Effector memory CD8-positive, alpha-beta T cell (primary cell): ENCODE measurements at regions not wholly inside any gene's neighbourhood (a gene's known extent, or its start where the extent isn't known, plus 50 kb on each side); places are given as distances from the start of the nearest gene placed in this dataset.

Source experiments
- ATAC-seq: fragments of 150-1000 bp; cut with Tn5 transposase; replicated peaks from 2 replicates; pipeline ENCODE4 v1.10.0; 2021; ENCODE audit warnings: mild to moderate bottlenecking, moderate library complexity
- DNase-seq, 3 experiments: peaks; one replicate each; pipeline ENCODE4 v3.0.0; 2021
- H3K27ac Mint-ChIP-seq, 2 donors: one replicate each; pipeline ENCODE4 v1.8.0; 2022; ENCODE audit warnings: mild to moderate bottlenecking in 2 of 2, mixed read lengths in 2 of 2, moderate library complexity in 2 of 2
- H3K27me3 Mint-ChIP-seq, 2 donors: one replicate each; pipeline ENCODE4 v1.8.0; 2022; ENCODE audit warnings: mixed read lengths in 2 of 2
- H3K36me3 Mint-ChIP-seq: one replicate; pipeline ENCODE4 v1.8.0; 2022; ENCODE audit warnings: mild to moderate bottlenecking, moderate library complexity, mixed read lengths; ENCODE audit not compliant: insufficient read depth
- H3K4me1 Mint-ChIP-seq, 2 donors: one replicate each; pipeline ENCODE4 v1.8.0; 2022; ENCODE audit warnings: low read depth in 2 of 2, mixed read lengths in 2 of 2
- H3K4me3 Mint-ChIP-seq, 2 donors: one replicate each; pipeline ENCODE4 v1.8.0; 2022; ENCODE audit warnings: mild to moderate bottlenecking in 2 of 2, mixed read lengths in 2 of 2, moderate library complexity in 2 of 2
- H3K9me3 Mint-ChIP-seq, 2 donors: one replicate each; pipeline ENCODE4 v1.8.0; 2022; ENCODE audit warnings: mixed read lengths in 2 of 2

- no peak for ATAC-seq
- Mint-ChIP-seq H3K4me1 (no peaks in the 10 kb centered on the region), H3K9me3 (no peaks in the 10 kb centered on the region), H3K4me3 (no peak overlapping the region), H3K36me3 (no peaks in the 10 kb centered on the region), H3K27me3 (peaks cover 59 to 72% of the 10 kb centered on the region in 2 donors), H3K27ac (no peak overlapping the region)
- DNase-seq: no peak
Observed at GRCh38 chr1:113279776-113280391, 110.4 kb upstream of the MAGI3 start.

GRCh38 chr1:113280581-113280980 is 109.7 kb upstream of the MAGI3 start:
- Mint-ChIP-seq H3K4me1 (no peaks in the 10 kb centered on the region), H3K27me3 (peaks cover 52 to 65% of the 10 kb centered on the region in 2 donors)
- no peak for ATAC-seq

GRCh38 chr1:113281550-113281949 is 108.8 kb upstream of the MAGI3 start:
- H3K4me1 Mint-ChIP-seq: no peaks in the 10 kb centered on the region
- peaks cover 52 to 60% of the 10 kb centered on the region in 2 donors for H3K27me3 Mint-ChIP-seq
- H3K36me3 Mint-ChIP-seq: no peaks in the 10 kb centered on the region
- no peaks in the 10 kb centered on the region for H3K9me3 Mint-ChIP-seq
- no peak overlapping the region for H3K4me3 Mint-ChIP-seq
- DNase-seq: no peak
- no peak for ATAC-seq
- no peak overlapping the region for H3K27ac Mint-ChIP-seq

More at GRCh38 chr1:113280581-113280980, 109.7 kb upstream of the MAGI3 start:
- no peaks in the 10 kb centered on the region for H3K36me3 Mint-ChIP-seq
- no peak overlapping the region for H3K27ac Mint-ChIP-seq
- H3K9me3 Mint-ChIP-seq: no peaks in the 10 kb centered on the region
- H3K4me3 Mint-ChIP-seq: no peak overlapping the region
- DNase-seq: no peak

GRCh38 chr1:113282008-113282892 is 108.1 kb upstream of the MAGI3 start:
- Mint-ChIP-seq H3K4me3 (no peak overlapping the region), H3K27me3 (peaks cover 46 to 53% of the 10 kb centered on the region in 2 donors), H3K9me3 (no peaks in the 10 kb centered on the region), H3K4me1 (no peaks in the 10 kb centered on the region), H3K36me3 (no peaks in the 10 kb centered on the region), H3K27ac (no peak overlapping the region)
- DNase-seq (no peak), ATAC-seq (no peak)

GRCh38 chr1:113282893-113283285 is 107.4 kb upstream of the MAGI3 start:
- H3K4me1 Mint-ChIP-seq: no peaks in the 10 kb centered on the region
- no peaks in the 10 kb centered on the region for H3K9me3 Mint-ChIP-seq
- H3K27me3 Mint-ChIP-seq: peaks cover 44 to 47% of the 10 kb centered on the region in 2 donors
- DNase-seq (no peak), ATAC-seq (no peak)
- H3K4me3 Mint-ChIP-seq: no peak overlapping the region
- no peak overlapping the region for H3K27ac Mint-ChIP-seq
- H3K36me3 Mint-ChIP-seq: no peaks in the 10 kb centered on the region

GRCh38 chr1:113283914-113284313 is 106.4 kb upstream of the MAGI3 start:
- no peaks in the 10 kb centered on the region for H3K9me3 Mint-ChIP-seq
- no peaks in the 10 kb centered on the region for H3K36me3 Mint-ChIP-seq
- ATAC-seq: no peak
- H3K4me3 Mint-ChIP-seq: no peak overlapping the region
- no peak overlapping the region for H3K27ac Mint-ChIP-seq
- H3K4me1 Mint-ChIP-seq: no peaks in the 10 kb centered on the region
- H3K27me3 Mint-ChIP-seq: peaks cover 37 to 38% of the 10 kb centered on the region in 2 donors
- no peak for DNase-seq

- DNase-seq: no peak
- peaks cover 30 to 39% of the 10 kb centered on the region in 2 donors for H3K27me3 Mint-ChIP-seq
- no peak for ATAC-seq
- H3K9me3 Mint-ChIP-seq: no peaks in the 10 kb centered on the region
- no peak overlapping the region for H3K4me3 Mint-ChIP-seq
- no peaks in the 10 kb centered on the region for H3K4me1 Mint-ChIP-seq
- H3K36me3 Mint-ChIP-seq: no peaks in the 10 kb centered on the region
- no peak overlapping the region for H3K27ac Mint-ChIP-seq
Observed at GRCh38 chr1:113286156-113286555, 104.2 kb upstream of the MAGI3 start.

GRCh38 chr1:113291777-113292602 is 98.3 kb upstream of the MAGI3 start:
- ATAC-seq (no peak), DNase-seq (no peak)
- Mint-ChIP-seq H3K4me1 (no peaks in the 10 kb centered on the region), H3K27me3 (peaks cover 53 to 55% of the 10 kb centered on the region in 2 donors), H3K27ac (no peak overlapping the region), H3K4me3 (no peak overlapping the region), H3K9me3 (no peaks in the 10 kb centered on the region), H3K36me3 (no peaks in the 10 kb centered on the region)

- ATAC-seq (no peak), DNase-seq (no peak)
- Mint-ChIP-seq H3K4me3 (no peak overlapping the region), H3K27ac (no peak overlapping the region), H3K9me3 (no peaks in the 10 kb centered on the region), H3K4me1 (no peaks in the 10 kb centered on the region), H3K27me3 (peaks cover 56 to 57% of the 10 kb centered on the region in 2 donors), H3K36me3 (no peaks in the 10 kb centered on the region)
Observed at GRCh38 chr1:113292603-113293255, 97.6 kb upstream of the MAGI3 start.

GRCh38 chr1:113293256-113293626 is 97.1 kb upstream of the MAGI3 start:
- Mint-ChIP-seq H3K27me3 (peaks cover 57% of the 10 kb centered on the region in 2 donors), H3K9me3 (no peaks in the 10 kb centered on the region), H3K36me3 (no peaks in the 10 kb centered on the region), H3K4me3 (no peak overlapping the region), H3K4me1 (no peaks in the 10 kb centered on the region), H3K27ac (no peak overlapping the region)
- DNase-seq (no peak), ATAC-seq (no peak)

GRCh38 chr1:113297749-113298148 is 92.6 kb upstream of the MAGI3 start:
- H3K27me3 Mint-ChIP-seq: peaks cover 37 to 39% of the 10 kb centered on the region in 2 donors
- H3K27ac Mint-ChIP-seq: no peak overlapping the region
- no peak for DNase-seq
- no peak overlapping the region for H3K4me3 Mint-ChIP-seq
- no peaks in the 10 kb centered on the region for H3K9me3 Mint-ChIP-seq
- ATAC-seq: no peak
- H3K36me3 Mint-ChIP-seq: no peaks in the 10 kb centered on the region
- H3K4me1 Mint-ChIP-seq: no peaks in the 10 kb centered on the region

- no peak overlapping the region for H3K27ac Mint-ChIP-seq
- H3K27me3 Mint-ChIP-seq: peaks cover 36 to 42% of the 10 kb centered on the region in 2 donors
- no peak for ATAC-seq
- no peaks in the 10 kb centered on the region for H3K9me3 Mint-ChIP-seq
- no peak overlapping the region for H3K4me3 Mint-ChIP-seq
- no peaks in the 10 kb centered on the region for H3K36me3 Mint-ChIP-seq
- H3K4me1 Mint-ChIP-seq: no peaks in the 10 kb centered on the region
- no peak for DNase-seq
Observed at GRCh38 chr1:113298941-113299340, 91.4 kb upstream of the MAGI3 start.

- DNase-seq (no peak), ATAC-seq (no peak)
- Mint-ChIP-seq H3K36me3 (no peaks in the 10 kb centered on the region), H3K4me3 (no peak overlapping the region), H3K4me1 (no peaks in the 10 kb centered on the region), H3K27ac (no peak overlapping the region), H3K27me3 (peaks cover 30 to 49% of the 10 kb centered on the region in 2 donors), H3K9me3 (no peaks in the 10 kb centered on the region)
Observed at GRCh38 chr1:113302636-113303035, 87.7 kb upstream of the MAGI3 start.
